B cell (primary cell): ENCODE measurements at regions not wholly inside any gene's neighbourhood (a gene's known extent, or its start where the extent isn't known, plus 50 kb on each side); places are given as distances from the start of the nearest gene placed in this dataset.

Source experiments
- ATAC-seq: fragments of 200-7000 bp; cut with Tn5 transposase; one replicate; pipeline ENCODE4 v1.10.0; 2021; ENCODE audit warnings: low read depth, mild to moderate bottlenecking, moderate number of reproducible peaks, moderate library complexity
- CTCF ChIA-PET: fragments of 350-600 bp; sonication (Branson Sonifier 250); formaldehyde crosslinking; loops from one replicate; lab custom pipeline; 2021; ENCODE audit warnings: antibody characterized with exemption, inconsistent platforms; lab: Charles Lee
- POLR2A ChIA-PET: fragments of 350-600 bp; sonication (Branson Sonifier 250); formaldehyde crosslinking; loops from one replicate; lab custom pipeline; 2021; ENCODE audit warnings: antibody characterized with exemption; lab: Charles Lee
- DNase-seq: peaks from one replicate; pipeline ENCODE4 v3.0.0; 2013
- H2AFZ ChIP-seq: 2 replicates; pipeline ENCODE4 v1.6.1; 2012; ENCODE audit warnings: mild to moderate bottlenecking, low read depth, low read length; ENCODE audit not compliant: insufficient read depth, poor library complexity, severe bottlenecking
- H3K27ac ChIP-seq, 2 donors: 1 replicate in 1 of 2; 2 replicates in 1 of 2; pipeline ENCODE4 v1.5.1; 2012 to 2013; ENCODE audit warnings: low read length in 2 of 2, mild to moderate bottlenecking in 2 of 2, moderate library complexity in 1 of 2
- H3K27me3 ChIP-seq, 4 experiments: fragments of 200-600 bp in 1 of 4; sonication (generic) in 1 of 4; replicated peaks in 1 of 4; 1 replicate in 2 of 4; 2 replicates in 2 of 4; pipeline versions ENCODE4 v1.6.1 to v1.7.0; 2013 to 2016; ENCODE audit warnings: low read length in 3 of 4, mild to moderate bottlenecking in 2 of 4, mixed read lengths in 1 of 4, moderate library complexity in 1 of 4; ENCODE audit not compliant: insufficient read depth in 4 of 4, control insufficient read depth in 3 of 4; ENCODE audit errors: control extremely low read depth in 1 of 4
- H3K36me3 ChIP-seq, 2 experiments: replicated peaks in 1 of 2; 1 replicate in 1 of 2; 2 replicates in 1 of 2; pipeline versions ENCODE4 v1.6.1 to v1.7.1; 2013; ENCODE audit warnings: low read length in 1 of 2; ENCODE audit not compliant: insufficient read depth in 2 of 2, control insufficient read depth in 1 of 2; ENCODE audit errors: control extremely low read depth in 1 of 2, extremely low read depth in 1 of 2
- H3K4me1 ChIP-seq, 2 donors: fragments of 200-600 bp in 1 of 2; sonication (generic) in 1 of 2; 1 replicate in 1 of 2; 2 replicates in 1 of 2; pipeline versions ENCODE4 v1.5.1 to v1.6.1; 2013 to 2017; ENCODE audit warnings: low read length in 2 of 2; ENCODE audit not compliant: control insufficient read depth in 2 of 2, insufficient read depth in 2 of 2
- H3K4me2 ChIP-seq: replicated peaks from 2 replicates; pipeline ENCODE3; 2012; ENCODE audit warnings: mild to moderate bottlenecking, low read depth, low read length; ENCODE audit not compliant: poor library complexity, severe bottlenecking
- H3K4me3 ChIP-seq, 5 experiments: fragments of 200-600 bp in 1 of 5; sonication (generic) in 1 of 5; 1 replicate in 3 of 5; 2 replicates in 2 of 5; pipeline versions ENCODE4 v1.5.1 to v1.7.0; 2011 to 2016; ENCODE audit warnings: low read length in 4 of 5, mild to moderate bottlenecking in 4 of 5, low read depth in 2 of 5, control low read depth in 1 of 5, moderate library complexity in 1 of 5; ENCODE audit not compliant: insufficient read depth in 1 of 5; ENCODE audit errors: control extremely low read depth in 1 of 5, extremely low read depth in 1 of 5
- H3K79me2 ChIP-seq: fragments of 200-600 bp; sonication (generic); one replicate; pipeline ENCODE4 v1.6.0; 2016; ENCODE audit warnings: low read length; ENCODE audit not compliant: control insufficient read depth, insufficient read depth
- H3K9ac ChIP-seq: fragments of 200-600 bp; sonication (generic); 2 replicates; pipeline ENCODE4 v1.6.1; 2017; ENCODE audit warnings: mild to moderate bottlenecking, low read length, moderate library complexity
- H3K9me3 ChIP-seq, 3 donors: one replicate each; pipeline versions ENCODE4 v1.6.1 to v1.7.1; 2013; ENCODE audit warnings: low read length in 2 of 3; ENCODE audit not compliant: control insufficient read depth in 2 of 3, insufficient read depth in 1 of 3; ENCODE audit errors: control extremely low read depth in 1 of 3
- H4K20me1 ChIP-seq: 2 replicates; pipeline ENCODE4 v1.6.0; 2012; ENCODE audit warnings: mild to moderate bottlenecking, low read length; ENCODE audit not compliant: insufficient read depth, control insufficient read depth, poor library complexity, severe bottlenecking
- H3K27ac Mint-ChIP-seq: one replicate; pipeline ENCODE4 v1.8.0; 2021; ENCODE audit warnings: mixed read lengths
- H3K27me3 Mint-ChIP-seq: one replicate; pipeline ENCODE4 v1.8.0; 2021; ENCODE audit warnings: mixed read lengths
- H3K4me1 Mint-ChIP-seq: one replicate; pipeline ENCODE4 v1.8.0; 2021; ENCODE audit warnings: mixed read lengths
- H3K4me3 Mint-ChIP-seq: one replicate; pipeline ENCODE4 v1.8.0; 2021; ENCODE audit warnings: mixed read lengths
- H3K9me3 Mint-ChIP-seq: one replicate; pipeline ENCODE4 v1.8.0; 2022; ENCODE audit warnings: mixed read lengths; ENCODE audit not compliant: insufficient read depth
- EZH2 ChIP-seq: IDR thresholded peaks from 2 replicates; pipeline ENCODE4 v1.6.1; 2012; ENCODE audit warnings: borderline replicate concordance, low read depth, mild to moderate bottlenecking, moderate library complexity, low read length; ENCODE audit not compliant: insufficient read depth, poor library complexity, severe bottlenecking
- WGBS: methylation state at CpG from one replicate; pipeline ENCODE4 v1.1.5; 2013; ENCODE audit warnings: missing lambda C conversion rate; ENCODE audit not compliant: insufficient coverage; 5-methylcytosine and 5-hydroxymethylcytosine counted together
- intact Hi-C: fragments of 100-400 bp; cut with micrococcal nuclease; formaldehyde crosslinking; loops from one replicate; pipeline ENCODE4 v1.10.0; 2022
- TF ChIP-seq, protein P1 (sequence below): fragments of 200-600 bp; IDR thresholded peaks from one replicate; pipeline ENCODE4 v1.8.0; 2022; ENCODE audit warnings: antibody characterized with exemption, mild to moderate bottlenecking

DNA sequence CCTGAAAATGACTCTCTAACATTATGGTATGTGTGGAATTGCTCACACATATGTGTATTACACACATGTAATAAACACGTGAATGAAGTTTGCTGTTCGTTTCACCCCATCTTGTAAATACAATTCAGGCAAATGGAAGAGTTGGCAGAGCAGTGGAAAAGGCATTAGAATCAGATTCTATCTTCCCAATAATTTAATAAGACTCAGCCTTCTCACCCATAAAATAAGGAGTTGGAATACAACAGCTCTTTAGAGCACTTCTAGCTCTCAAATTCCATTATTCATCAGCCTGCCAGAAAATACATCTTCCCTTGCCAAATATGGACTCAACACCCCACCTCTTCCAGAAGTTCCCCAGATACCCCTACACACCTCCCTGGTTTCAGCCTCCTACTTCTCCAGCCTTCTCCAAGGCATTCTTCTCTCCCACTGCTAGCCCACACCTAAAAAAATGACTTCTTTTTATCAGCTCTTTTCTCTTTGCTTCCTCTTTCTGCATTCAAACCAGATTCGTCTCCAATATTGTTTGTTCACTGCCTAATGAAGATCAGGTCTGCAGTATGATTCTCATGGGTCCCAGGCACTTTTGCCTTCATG lies 66.2 kb upstream of the DYRK2 start:
- Histone ChIP-seq H3K4me2 (no peak overlapping the region), H3K9me3 (peaks cover 0 to 2% (median 0%) of the 10 kb centered on the region in 3 donors), H3K4me3 (no peak overlapping the region), H3K9ac (no peak overlapping the region), H3K36me3 (no peaks in the 10 kb centered on the region), H3K27ac (no peak overlapping the region), H3K4me1 (peaks cover 3 to 8% of the 10 kb centered on the region in 2 donors), H3K79me2 (no peaks in the 10 kb centered on the region), H4K20me1 (no peaks in the 10 kb centered on the region), H3K27me3 (no peaks in the 10 kb centered on the region), H2AFZ (no peak overlapping the region)
- ChIA-PET POLR2A (no interaction called here), CTCF (no interaction called here)
- no peaks in the 10 kb centered on the region for H3K9me3 Mint-ChIP-seq
- no peak overlapping the region for H3K4me3 Mint-ChIP-seq
- ATAC-seq: no peak
- no peak for DNase-seq
- H3K27ac Mint-ChIP-seq: no peak overlapping the region
- 60% methylated on average over 1 of the region's 3 CpGs for WGBS
- peaks cover 8% of the 10 kb centered on the region for H3K27me3 Mint-ChIP-seq
- peaks cover 11% of the 10 kb centered on the region for H3K4me1 Mint-ChIP-seq
- intact Hi-C loops: no loop called here
- TF ChIP-seq, protein P1, sequence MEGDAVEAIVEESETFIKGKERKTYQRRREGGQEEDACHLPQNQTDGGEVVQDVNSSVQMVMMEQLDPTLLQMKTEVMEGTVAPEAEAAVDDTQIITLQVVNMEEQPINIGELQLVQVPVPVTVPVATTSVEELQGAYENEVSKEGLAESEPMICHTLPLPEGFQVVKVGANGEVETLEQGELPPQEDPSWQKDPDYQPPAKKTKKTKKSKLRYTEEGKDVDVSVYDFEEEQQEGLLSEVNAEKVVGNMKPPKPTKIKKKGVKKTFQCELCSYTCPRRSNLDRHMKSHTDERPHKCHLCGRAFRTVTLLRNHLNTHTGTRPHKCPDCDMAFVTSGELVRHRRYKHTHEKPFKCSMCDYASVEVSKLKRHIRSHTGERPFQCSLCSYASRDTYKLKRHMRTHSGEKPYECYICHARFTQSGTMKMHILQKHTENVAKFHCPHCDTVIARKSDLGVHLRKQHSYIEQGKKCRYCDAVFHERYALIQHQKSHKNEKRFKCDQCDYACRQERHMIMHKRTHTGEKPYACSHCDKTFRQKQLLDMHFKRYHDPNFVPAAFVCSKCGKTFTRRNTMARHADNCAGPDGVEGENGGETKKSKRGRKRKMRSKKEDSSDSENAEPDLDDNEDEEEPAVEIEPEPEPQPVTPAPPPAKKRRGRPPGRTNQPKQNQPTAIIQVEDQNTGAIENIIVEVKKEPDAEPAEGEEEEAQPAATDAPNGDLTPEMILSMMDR: no peak
- TF ChIP-seq EZH2: no peak

DNA sequence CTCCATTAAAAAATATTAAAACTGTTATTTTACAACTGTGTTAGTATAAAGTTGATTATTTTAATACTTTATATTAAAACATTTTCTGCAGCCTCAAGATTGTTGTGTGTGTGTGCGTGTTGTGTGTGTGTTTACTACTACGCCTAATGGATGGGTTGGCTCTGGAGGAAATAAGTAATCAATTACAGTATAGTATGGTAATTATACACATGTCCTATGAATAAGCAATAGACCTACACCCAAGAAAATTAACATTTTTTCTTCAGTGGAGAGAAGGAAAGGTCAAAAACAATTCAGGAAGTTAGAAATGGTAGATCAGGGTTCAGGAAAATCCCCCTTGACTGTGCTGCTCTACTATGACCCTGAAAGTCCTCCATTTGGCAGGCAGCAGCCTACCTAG lies 65.7 kb upstream of the DYRK2 start:
- no peaks in the 10 kb centered on the region for H4K20me1 ChIP-seq
- no peak for ATAC-seq
- ChIA-PET CTCF (no interaction called here), POLR2A (no interaction called here)
- no peak overlapping the region for H3K4me3 ChIP-seq
- H3K9me3 ChIP-seq: peaks cover 0 to 2% (median 0%) of the 10 kb centered on the region in 3 donors
- peaks cover 3 to 8% of the 10 kb centered on the region in 2 donors for H3K4me1 ChIP-seq
- no CpG with 5 or more reads among the region's 2 CpGs for WGBS
- intact Hi-C loops: no loop called here
- no peak overlapping the region for H3K4me2 ChIP-seq
- peaks cover 10% of the 10 kb centered on the region for H3K27me3 Mint-ChIP-seq
- no peak for TF ChIP-seq EZH2
- TF ChIP-seq, protein P1: no peak
- no peak overlapping the region for H2AFZ ChIP-seq
- no peak overlapping the region for H3K9ac ChIP-seq
- no peaks in the 10 kb centered on the region for H3K79me2 ChIP-seq
- H3K4me1 Mint-ChIP-seq: peaks cover 11% of the 10 kb centered on the region
- no peaks in the 10 kb centered on the region for H3K9me3 Mint-ChIP-seq
- DNase-seq: no peak
- H3K27ac ChIP-seq: no peak overlapping the region
- H3K4me3 Mint-ChIP-seq: no peak overlapping the region
- H3K27me3 ChIP-seq: no peaks in the 10 kb centered on the region
- H3K36me3 ChIP-seq: no peaks in the 10 kb centered on the region
- no peak overlapping the region for H3K27ac Mint-ChIP-seq
